GM21717 (cell line): ENCODE measurements at regions not wholly inside any gene's neighbourhood (a gene's known extent, or its start where the extent isn't known, plus 50 kb on each side); places are given as distances from the start of the nearest gene placed in this dataset.

Experiments
- ATAC-seq: cut with Tn5 transposase; IDR thresholded peaks from one replicate; pipeline ENCODE4 v1.9.1; 2021; ENCODE audit warnings: mild to moderate bottlenecking, moderate library complexity; ENCODE audit not compliant: unreplicated experiment

GRCh38 chr3:44013967-44014366 is 227.7 kb upstream of the TOPAZ1 start:
- ATAC-seq, result no peak

GRCh38 chr3:44015170-44015569 is 226.5 kb upstream of the TOPAZ1 start:
- ATAC-seq, result no peak

- no peak for ATAC-seq
Measured at GRCh38 chr3:44016818-44017217, 224.9 kb upstream of the TOPAZ1 start.

GRCh38 chr3:44018926-44019325 is 222.8 kb upstream of the TOPAZ1 start:
- ATAC-seq, result no peak

GRCh38 chr3:44019736-44020135 is 221.9 kb upstream of the TOPAZ1 start:
- no peak for ATAC-seq

- no peak for ATAC-seq
Measured at GRCh38 chr3:44020143-44020542, 221.5 kb upstream of the TOPAZ1 start.

- no peak for ATAC-seq
Measured at GRCh38 chr3:44021651-44022594, 219.8 kb upstream of the TOPAZ1 start.

GRCh38 chr3:44023961-44024593 is 217.6 kb upstream of the TOPAZ1 start:
- ATAC-seq, result no peak

GRCh38 chr3:44026220-44026865 is 215.3 kb upstream of the TOPAZ1 start:
- no peak for ATAC-seq

- no peak for ATAC-seq
Measured at GRCh38 chr3:44029100-44029499, 212.6 kb upstream of the TOPAZ1 start.

GRCh38 chr3:44030285-44030684 is 211.4 kb upstream of the TOPAZ1 start:
- ATAC-seq, result no peak

GRCh38 chr3:44030687-44031305 is 210.9 kb upstream of the TOPAZ1 start:
- no peak for ATAC-seq

- no peak for ATAC-seq
Measured at GRCh38 chr3:44031387-44032380, 210.0 kb upstream of the TOPAZ1 start.

GRCh38 chr3:44032487-44032886 is 209.2 kb upstream of the TOPAZ1 start:
- ATAC-seq, result no peak

- ATAC-seq, result no peak
Measured at GRCh38 chr3:44033123-44033522, 208.6 kb upstream of the TOPAZ1 start.

GRCh38 chr3:44036850-44037249 is 204.8 kb upstream of the TOPAZ1 start:
- no peak for ATAC-seq

GRCh38 chr3:44039006-44039405 is 202.7 kb upstream of the TOPAZ1 start:
- no peak for ATAC-seq

GRCh38 chr3:44041726-44042125 is 200.0 kb upstream of the TOPAZ1 start:
- no peak for ATAC-seq

GRCh38 chr3:44042772-44043171 is 198.9 kb upstream of the TOPAZ1 start:
- no peak for ATAC-seq
